Stimulated activated CD4-positive, alpha-beta T cell treated with anti-CD3 and anti-CD28 coated beads, Interleukin-15, amount 100 ng/mL, for 48 hours (primary cell): ENCODE measurements at regions not wholly inside any gene's neighbourhood (a gene's known extent, or its start where the extent isn't known, plus 50 kb on each side); places are given as distances from the start of the nearest gene placed in this dataset.

Experiments
- DNase-seq, 2 donors: peaks; one replicate each; pipeline ENCODE4 v3.0.0-alpha.2; 2020; ENCODE audit warnings: low read depth in 2 of 2

- no peak for DNase-seq
These were observed 54.1 kb upstream of the PIK3C2G start for GRCh38 chr12:18207266-18207665.

GRCh38 chr12:18206198-18206597 lies 55.1 kb upstream of the PIK3C2G start:
- no peak for DNase-seq

DNA sequence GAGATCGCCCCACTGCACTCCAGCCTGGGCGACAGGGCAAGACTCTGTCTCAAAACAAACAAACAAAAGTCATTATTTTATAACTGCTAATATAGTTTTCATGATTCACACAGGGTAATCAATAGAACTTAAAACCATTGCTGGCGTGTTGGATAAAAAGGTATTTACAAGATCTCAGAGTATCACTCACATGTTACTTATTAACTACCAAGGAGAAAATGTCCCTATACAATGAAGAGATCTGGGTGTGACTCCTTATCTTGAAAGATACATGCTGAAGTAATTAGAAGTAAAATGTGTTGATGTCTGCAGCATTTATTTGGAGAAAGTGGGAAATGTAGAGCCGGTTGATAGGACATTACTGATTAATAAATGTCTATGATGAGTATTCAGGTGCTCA lies 57.3 kb upstream of the PIK3C2G start:
- DNase-seq = no peak

GRCh38 chr12:18192119-18192518 lies 69.2 kb upstream of the PIK3C2G start:
- no peak for DNase-seq

DNA sequence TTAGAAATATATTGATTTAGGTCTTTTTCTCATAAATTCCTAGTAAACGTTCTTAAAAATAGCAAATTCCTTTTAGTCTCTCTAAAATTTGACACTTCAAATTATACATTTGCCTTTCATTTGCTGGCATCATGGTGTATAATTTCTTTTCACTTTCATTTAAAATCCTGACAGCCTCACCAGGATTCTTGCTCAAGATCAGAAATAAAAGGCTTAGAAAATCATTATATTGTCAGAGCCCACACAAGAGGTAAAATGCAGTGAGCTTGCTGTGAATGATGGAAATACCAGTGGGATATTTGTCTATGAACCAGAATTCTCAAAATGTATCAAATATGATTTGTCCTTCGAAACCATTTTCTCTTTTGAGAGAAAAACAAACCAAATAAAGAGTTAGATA lies 78.2 kb upstream of the PIK3C2G start:
- DNase-seq = no peak

DNA sequence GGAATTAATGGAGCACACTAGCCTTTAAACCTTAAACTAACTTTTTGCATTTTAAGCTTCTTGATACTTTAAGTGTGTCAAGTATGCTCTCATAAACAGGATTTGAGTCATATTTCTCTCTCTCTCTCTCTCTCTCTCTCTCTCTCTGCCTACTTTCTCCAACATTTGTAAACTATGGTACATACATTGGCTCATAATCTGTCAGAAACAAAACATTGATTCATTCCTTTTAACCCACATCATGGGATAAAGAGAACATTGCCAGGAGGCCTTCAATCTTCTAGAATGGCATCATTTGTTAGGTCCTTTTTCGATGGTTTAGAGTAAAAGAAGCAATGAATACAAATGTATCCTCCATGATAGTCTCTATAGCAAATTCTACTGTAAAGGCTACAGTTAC lies 81.6 kb upstream of the RERGL start:
- DNase-seq = no peak

GRCh38 chr12:18168016-18168415 lies 78.0 kb upstream of the RERGL start:
- DNase-seq = no peak

DNA sequence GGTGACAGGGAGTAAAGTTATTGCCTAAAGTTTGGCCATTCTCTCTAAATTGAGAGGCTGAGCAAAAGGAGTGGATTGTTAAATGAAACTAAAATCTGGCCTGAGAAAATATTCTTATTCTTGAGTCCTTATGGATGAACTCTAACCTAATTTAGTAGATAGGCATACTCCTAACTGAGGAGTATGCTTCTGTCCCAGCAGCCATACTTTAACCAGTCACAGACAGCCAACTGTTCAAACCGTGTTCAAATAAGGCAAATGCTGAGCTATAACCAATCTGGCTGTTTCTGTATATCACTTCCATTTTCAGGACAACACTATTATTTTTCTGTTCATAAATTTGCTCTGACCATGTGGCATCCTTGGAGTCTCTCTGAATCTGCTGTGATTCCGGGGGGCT lies 75.9 kb upstream of the RERGL start:
- no peak for DNase-seq

DNA sequence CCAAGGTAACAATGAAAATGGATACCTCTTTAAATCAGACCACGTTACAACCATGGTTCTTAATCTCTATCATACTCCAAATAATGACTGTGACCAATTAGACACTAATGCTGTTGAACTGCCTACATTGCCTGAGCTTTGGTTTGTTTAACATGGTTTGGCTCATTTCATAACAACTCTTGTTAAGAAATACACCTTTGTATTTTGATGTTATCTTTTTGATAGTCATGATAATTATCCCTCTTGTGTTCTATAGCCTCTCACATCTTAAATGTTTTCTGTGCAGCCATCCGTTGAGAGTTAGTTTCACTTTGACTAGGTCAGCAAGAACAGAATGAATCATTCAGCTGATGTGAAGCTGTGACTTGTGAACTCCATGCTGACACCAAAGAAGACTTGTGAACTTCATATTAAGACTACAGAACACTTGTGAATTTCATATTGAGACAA lies 75.5 kb upstream of the RERGL start:
- DNase-seq = peak in 1 of 2 donors; percentile 1

GRCh38 chr12:18160901-18161300 lies 70.9 kb upstream of the RERGL start:
- no peak for DNase-seq

DNA sequence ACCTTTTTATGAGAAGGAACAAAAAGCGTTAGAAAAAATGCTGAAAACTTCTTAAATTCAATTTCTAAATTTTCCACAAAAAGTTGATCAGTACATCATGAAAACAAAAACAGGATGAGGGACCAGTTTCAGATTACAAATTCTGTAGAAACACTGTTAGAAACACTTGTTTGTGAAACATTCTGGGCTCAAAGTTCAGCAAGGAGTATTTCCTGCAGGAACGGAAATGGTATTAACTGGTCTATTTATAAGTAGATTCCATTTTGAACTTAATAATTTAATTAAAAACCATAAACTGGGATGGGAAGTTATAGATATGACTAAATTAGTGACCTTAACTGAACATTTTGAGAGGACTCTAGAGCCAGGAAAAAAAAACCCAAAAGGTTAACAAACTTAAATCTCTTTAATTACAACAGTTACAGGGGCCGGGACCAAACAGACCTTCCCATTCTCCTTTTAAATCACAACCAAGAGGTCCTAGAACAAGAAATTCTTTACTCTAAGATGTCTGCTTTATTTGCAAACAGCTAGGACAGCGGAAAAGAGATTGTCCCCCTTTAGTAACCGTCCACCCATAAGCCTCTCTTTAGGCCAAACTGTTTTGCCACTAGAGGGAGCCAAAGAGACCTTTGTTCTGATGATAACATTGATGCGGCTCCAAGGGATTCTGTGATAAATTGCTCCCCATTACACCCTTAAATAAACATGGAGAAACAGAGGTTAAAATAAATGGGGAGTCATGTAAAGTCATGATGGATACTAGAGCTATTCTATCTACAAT lies 69.0 kb upstream of the RERGL start:
- DNase-seq = peak in 1 of 2 donors; percentile 9

DNA sequence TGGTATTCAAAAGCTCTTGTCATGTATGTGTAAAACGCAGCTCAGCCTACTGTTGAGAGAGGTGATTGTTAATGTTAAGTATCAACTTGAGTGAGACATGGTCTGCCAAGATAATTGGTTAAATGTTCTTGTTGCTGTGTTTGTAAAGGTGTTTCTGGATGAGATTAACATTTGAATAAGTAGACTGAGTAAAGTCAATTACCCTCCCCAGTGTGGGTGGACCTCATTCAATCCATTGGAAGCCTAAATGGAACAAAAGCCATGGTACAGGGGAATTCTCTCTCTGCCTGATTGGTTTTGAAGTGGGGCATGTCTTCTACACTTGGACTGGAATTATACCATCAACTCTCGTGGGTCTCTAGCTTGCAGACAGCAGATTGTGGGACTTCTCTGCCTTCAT lies 63.8 kb upstream of the RERGL start:
- DNase-seq = no peak

DNA sequence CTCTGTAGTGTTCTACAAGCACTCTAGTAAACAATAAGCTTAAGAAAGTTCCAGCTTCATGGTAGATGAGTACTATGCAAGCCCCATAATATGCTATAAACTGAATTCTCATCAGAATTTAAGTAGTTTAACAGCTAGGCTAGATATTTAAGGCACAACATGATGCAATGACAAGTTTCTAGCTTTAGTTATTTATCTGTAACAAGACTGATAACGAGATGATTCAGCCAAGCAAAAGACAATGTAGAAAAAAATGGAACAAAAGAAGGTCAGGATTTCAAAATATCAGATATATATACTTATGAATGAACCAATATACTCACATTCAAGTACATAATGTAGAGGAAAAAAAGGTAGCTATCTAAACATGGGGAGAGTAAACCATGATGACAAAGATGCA lies 61.0 kb upstream of the RERGL start:
- DNase-seq = no peak

- no peak for DNase-seq
These were observed 59.0 kb upstream of the RERGL start for GRCh38 chr12:18148961-18149360.

DNA sequence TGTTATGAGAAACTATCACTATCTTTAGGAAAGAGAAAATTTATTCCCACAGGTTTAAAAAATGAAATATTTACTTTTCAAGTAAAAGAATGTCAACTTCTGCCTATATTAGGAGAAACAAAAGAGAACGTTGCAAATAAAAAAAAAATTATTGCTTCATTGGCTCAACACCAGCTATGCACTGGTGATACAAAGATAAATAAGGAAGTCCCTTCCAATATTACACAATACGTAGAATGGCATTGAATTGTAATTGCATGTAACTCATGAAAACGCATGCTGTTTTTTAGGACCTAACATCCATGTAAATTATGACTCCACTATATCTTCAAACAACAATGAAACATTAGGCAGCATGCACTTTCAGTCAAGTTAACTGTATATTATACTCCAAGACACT lies 56.4 kb upstream of the RERGL start:
- DNase-seq = no peak

DNA sequence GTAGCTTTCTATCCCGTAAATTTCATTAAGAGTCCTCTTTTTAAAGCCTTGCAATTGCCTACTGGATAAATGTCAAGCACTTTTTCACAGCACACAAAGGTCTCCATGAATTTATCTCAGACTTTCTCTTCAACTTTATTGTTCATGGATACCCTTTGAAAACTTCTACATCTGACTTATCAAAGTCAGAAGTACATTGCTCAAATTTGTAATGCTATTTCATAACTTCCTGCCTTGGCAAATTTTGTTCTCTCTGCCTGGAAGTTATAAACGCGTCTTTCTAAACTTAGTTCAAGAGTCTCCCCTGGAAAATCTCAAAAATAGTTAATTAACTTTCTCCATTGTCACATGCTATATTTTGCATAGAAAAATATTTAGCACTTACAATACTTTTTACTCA lies 55.9 kb upstream of the RERGL start:
- no peak for DNase-seq

GRCh38 chr12:18141048-18141982 lies 51.3 kb upstream of the RERGL start:
- no peak for DNase-seq

DNA sequence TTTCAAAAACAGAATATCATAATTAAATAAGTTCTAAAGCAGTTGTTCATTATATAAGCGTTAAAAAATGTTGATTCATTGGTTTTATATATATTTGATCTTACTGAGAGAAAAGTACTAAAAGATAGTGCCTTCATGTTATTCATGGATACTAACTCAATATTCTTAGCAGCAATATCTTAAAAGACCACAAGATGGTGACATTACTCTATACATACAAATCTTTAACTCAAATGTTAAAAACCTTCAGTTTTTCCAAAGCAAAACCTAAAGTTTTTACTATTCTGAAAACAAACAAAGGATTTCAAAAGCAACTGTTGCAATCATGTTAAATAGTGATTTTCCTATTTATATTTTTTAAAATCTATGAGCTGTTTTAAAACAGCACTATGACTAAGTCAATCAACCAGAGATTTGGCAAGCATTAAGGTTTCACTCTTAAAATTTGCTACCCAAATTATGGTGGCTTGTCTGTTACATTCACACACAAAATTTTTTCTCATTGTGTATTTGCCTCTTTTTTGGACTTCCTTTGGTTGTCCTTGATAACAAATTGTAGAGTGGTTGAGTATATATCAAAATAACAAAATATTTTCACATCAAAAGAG lies 50.1 kb upstream of the RERGL start:
- DNase-seq = no peak
